OCI-LY1 (cell line): ENCODE measurements at regions not wholly inside any gene's neighbourhood (a gene's known extent, or its start where the extent isn't known, plus 50 kb on each side); places are given as distances from the start of the nearest gene placed in this dataset.

ENCODE experiments used
- H2AFZ ChIP-seq: fragments of 200-600 bp; sonication (generic), shearing (Covaris generic); 2 replicates; pipeline ENCODE4 v1.6.0; 2014; ENCODE audit warnings: antibody characterized with exemption, mild to moderate bottlenecking, low read length
- H3F3A ChIP-seq: fragments of 200-600 bp; sonication (generic), shearing (Covaris generic); 2 replicates; pipeline ENCODE4 v1.6.0; 2014; ENCODE audit warnings: mild to moderate bottlenecking, antibody characterized with exemption, low read length, moderate library complexity; ENCODE audit not compliant: insufficient read depth
- H3K27ac ChIP-seq: fragments of 200-600 bp; sonication (generic); 2 replicates; pipeline ENCODE4 v1.5.1; 2014; ENCODE audit warnings: low read length, mixed run types, mild to moderate bottlenecking, low read depth; ENCODE audit not compliant: poor library complexity, severe bottlenecking
- H3K27me3 ChIP-seq: fragments of 200-600 bp; sonication (generic); 2 replicates; pipeline ENCODE4 v1.6.0; 2014; ENCODE audit warnings: antibody characterized with exemption, mild to moderate bottlenecking, low read length, moderate library complexity; ENCODE audit not compliant: insufficient read depth
- H3K36me3 ChIP-seq: fragments of 200-600 bp; sonication (generic); 2 replicates; pipeline ENCODE4 v1.6.1; 2014; ENCODE audit warnings: mild to moderate bottlenecking, antibody characterized with exemption, low read length, moderate library complexity, mixed read lengths; ENCODE audit not compliant: insufficient read depth
- H3K4me1 ChIP-seq: fragments of 200-600 bp; sonication (generic); 2 replicates; pipeline ENCODE4 v1.5.1; 2014; ENCODE audit warnings: mild to moderate bottlenecking, low read length, moderate library complexity; ENCODE audit not compliant: insufficient read depth, severe bottlenecking
- H3K4me2 ChIP-seq: fragments of 200-600 bp; sonication (generic), shearing (Covaris generic); 2 replicates; pipeline ENCODE4 v1.6.1; 2014; ENCODE audit warnings: low read length
- H3K4me3 ChIP-seq: fragments of 200-600 bp; sonication (generic); 2 replicates; pipeline ENCODE4 v1.5.1; 2014; ENCODE audit warnings: low read length, low read depth, mild to moderate bottlenecking, mixed read lengths; ENCODE audit not compliant: poor library complexity, severe bottlenecking
- H3K79me2 ChIP-seq: fragments of 200-600 bp; shearing (Covaris generic); 2 replicates; pipeline ENCODE4 v1.6.1; 2016; ENCODE audit warnings: mixed run types, low read length, mixed read lengths; ENCODE audit not compliant: insufficient read depth
- H3K9ac ChIP-seq: fragments of 200-600 bp; sonication (generic), shearing (Covaris generic); 2 replicates; pipeline ENCODE4 v1.6.1; 2014; ENCODE audit warnings: mild to moderate bottlenecking, low read length, mixed read lengths
- H3K9me2 ChIP-seq: fragments of 200-600 bp; sonication (generic), shearing (Covaris generic); 2 replicates; pipeline ENCODE4 v1.6.1; 2014; ENCODE audit warnings: low read depth, mild to moderate bottlenecking, low read length, mixed read lengths
- H3K9me3 ChIP-seq: fragments of 200-600 bp; shearing (Covaris generic); 2 replicates; pipeline ENCODE4 v1.6.1; 2014; ENCODE audit warnings: low read length, mixed read lengths
- H4K20me1 ChIP-seq: fragments of 200-600 bp; sonication (generic), shearing (Covaris generic); 2 replicates; pipeline ENCODE4 v1.6.0; 2016; ENCODE audit warnings: mild to moderate bottlenecking, low read length; ENCODE audit not compliant: insufficient read depth
- CTCF ChIP-seq: fragments of 200-600 bp; sonication (generic), shearing (Covaris generic); IDR thresholded peaks from 2 replicates; pipeline ENCODE4 v1.5.1; 2017; ENCODE audit warnings: mild to moderate bottlenecking, antibody characterized with exemption, low read length, moderate library complexity, mixed read lengths
- EZH2 ChIP-seq: fragments of 200-600 bp; sonication (generic), shearing (Covaris generic); IDR thresholded peaks from 2 replicates; pipeline ENCODE4 v1.8.0; 2017; ENCODE audit warnings: borderline replicate concordance, mixed run types, mild to moderate bottlenecking, antibody characterized with exemption, low read length, moderate library complexity, mixed read lengths

GRCh38 chr5:33322632-33323031 is 118.1 kb upstream of the TARS1 start:
- no peak overlapping the region for H3K4me2 ChIP-seq
- H2AFZ ChIP-seq, result no peak overlapping the region
- TF ChIP-seq CTCF, result no peak
- no peak for TF ChIP-seq EZH2

GRCh38 chr5:33324667-33325307 is 116.0 kb upstream of the TARS1 start:
- no peak overlapping the region for H3K4me2 ChIP-seq
- no peaks in the 10 kb centered on the region for H3K27me3 ChIP-seq
- TF ChIP-seq EZH2, result no peak
- no peak for TF ChIP-seq CTCF
- H2AFZ ChIP-seq, result no peak overlapping the region
- H3F3A ChIP-seq, result no peaks in the 10 kb centered on the region
- no peak overlapping the region for H3K27ac ChIP-seq
- no peaks in the 10 kb centered on the region for H3K9me3 ChIP-seq
- H3K36me3 ChIP-seq, result no peaks in the 10 kb centered on the region
- H4K20me1 ChIP-seq, result no peaks in the 10 kb centered on the region
- H3K9me2 ChIP-seq, result no peaks in the 10 kb centered on the region
- H3K79me2 ChIP-seq, result no peaks in the 10 kb centered on the region
- H3K4me1 ChIP-seq, result no peaks in the 10 kb centered on the region
- no peak overlapping the region for H3K4me3 ChIP-seq
- no peak overlapping the region for H3K9ac ChIP-seq

More at GRCh38 chr5:33322632-33323031, 118.1 kb upstream of the TARS1 start:
- Histone ChIP-seq H3K27me3 (no peaks in the 10 kb centered on the region), H3K27ac (no peak overlapping the region), H3K9me2 (no peaks in the 10 kb centered on the region), H3K4me3 (no peak overlapping the region), H3K9ac (no peak overlapping the region), H3K36me3 (no peaks in the 10 kb centered on the region), H3K79me2 (no peaks in the 10 kb centered on the region), H4K20me1 (no peaks in the 10 kb centered on the region), H3F3A (no peaks in the 10 kb centered on the region), H3K4me1 (no peaks in the 10 kb centered on the region), H3K9me3 (no peaks in the 10 kb centered on the region)

GRCh38 chr5:33328818-33329217 is 111.9 kb upstream of the TARS1 start:
- Histone ChIP-seq H3K36me3 (no peaks in the 10 kb centered on the region), H3K27me3 (no peaks in the 10 kb centered on the region), H3F3A (no peaks in the 10 kb centered on the region), H3K9me3 (no peaks in the 10 kb centered on the region), H2AFZ (no peak overlapping the region), H3K4me3 (no peak overlapping the region), H3K4me1 (no peaks in the 10 kb centered on the region), H3K4me2 (no peak overlapping the region), H3K79me2 (no peaks in the 10 kb centered on the region), H3K27ac (no peak overlapping the region), H3K9me2 (no peaks in the 10 kb centered on the region), H4K20me1 (no peaks in the 10 kb centered on the region), H3K9ac (no peak overlapping the region)
- TF ChIP-seq EZH2 (no peak), CTCF (no peak)
